AG04449 (cell line): ENCODE measurements at regions not wholly inside any gene's neighbourhood (a gene's known extent, or its start where the extent isn't known, plus 50 kb on each side); places are given as distances from the start of the nearest gene placed in this dataset.

Experiments used
- CTCF ChIA-PET: fragments of 350-600 bp; formaldehyde crosslinking; extraction: SDS; loops from one replicate; lab custom pipeline; 2021; ENCODE audit warnings: antibody characterized with exemption; lab: Yijun Ruan, JAX
- POLR2A ChIA-PET: fragments of 400-600, 350-600 bp; formaldehyde crosslinking; extraction: SDS; loops from one replicate; lab custom pipeline; 2020; ENCODE audit warnings: antibody characterized with exemption, inconsistent platforms; lab: Yijun Ruan, JAX
- DNase-seq: peaks from one replicate; pipeline ENCODE4 v3.0.0-alpha.2; 2010; ENCODE audit warnings: low read depth, low spot score
- H3K4me3 ChIP-seq: 2 replicates; pipeline ENCODE4 v1.5.1; 2011; ENCODE audit warnings: low read depth, mild to moderate bottlenecking, control low read depth, low read length
- TF ChIP-seq, protein P1 (sequence below): IDR thresholded peaks from one replicate; pipeline ENCODE4 v1.5.1; 2011; ENCODE audit warnings: mild to moderate bottlenecking, moderate library complexity, low read length, control low read depth, inconsistent platforms; ENCODE audit not compliant: insufficient read depth; ENCODE audit errors: missing control alignments

DNA sequence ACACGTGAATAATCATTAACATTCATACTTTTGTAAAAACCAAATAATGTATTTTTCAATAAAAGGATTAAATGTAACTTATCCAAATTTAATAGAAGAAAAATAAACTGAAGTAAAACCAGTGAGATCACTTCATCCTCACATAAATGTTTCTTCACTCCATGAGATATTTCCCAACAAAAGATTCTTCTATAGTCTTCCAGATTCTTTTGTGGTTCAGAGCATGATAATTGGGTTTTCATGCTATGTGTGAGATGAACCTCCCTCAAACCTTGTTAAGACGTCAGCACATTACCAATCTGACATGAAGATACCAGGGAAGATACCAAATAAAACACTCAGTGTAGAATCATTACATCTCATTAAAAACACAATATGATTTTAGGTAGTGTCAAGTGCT is 62.9 kb upstream of the OXGR1 start:
- ChIA-PET CTCF (no interaction called here), POLR2A (no interaction called here)
- no peak for DNase-seq
- no peak overlapping the region for H3K4me3 ChIP-seq
- TF ChIP-seq, protein P1, sequence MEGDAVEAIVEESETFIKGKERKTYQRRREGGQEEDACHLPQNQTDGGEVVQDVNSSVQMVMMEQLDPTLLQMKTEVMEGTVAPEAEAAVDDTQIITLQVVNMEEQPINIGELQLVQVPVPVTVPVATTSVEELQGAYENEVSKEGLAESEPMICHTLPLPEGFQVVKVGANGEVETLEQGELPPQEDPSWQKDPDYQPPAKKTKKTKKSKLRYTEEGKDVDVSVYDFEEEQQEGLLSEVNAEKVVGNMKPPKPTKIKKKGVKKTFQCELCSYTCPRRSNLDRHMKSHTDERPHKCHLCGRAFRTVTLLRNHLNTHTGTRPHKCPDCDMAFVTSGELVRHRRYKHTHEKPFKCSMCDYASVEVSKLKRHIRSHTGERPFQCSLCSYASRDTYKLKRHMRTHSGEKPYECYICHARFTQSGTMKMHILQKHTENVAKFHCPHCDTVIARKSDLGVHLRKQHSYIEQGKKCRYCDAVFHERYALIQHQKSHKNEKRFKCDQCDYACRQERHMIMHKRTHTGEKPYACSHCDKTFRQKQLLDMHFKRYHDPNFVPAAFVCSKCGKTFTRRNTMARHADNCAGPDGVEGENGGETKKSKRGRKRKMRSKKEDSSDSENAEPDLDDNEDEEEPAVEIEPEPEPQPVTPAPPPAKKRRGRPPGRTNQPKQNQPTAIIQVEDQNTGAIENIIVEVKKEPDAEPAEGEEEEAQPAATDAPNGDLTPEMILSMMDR = no peak

DNA sequence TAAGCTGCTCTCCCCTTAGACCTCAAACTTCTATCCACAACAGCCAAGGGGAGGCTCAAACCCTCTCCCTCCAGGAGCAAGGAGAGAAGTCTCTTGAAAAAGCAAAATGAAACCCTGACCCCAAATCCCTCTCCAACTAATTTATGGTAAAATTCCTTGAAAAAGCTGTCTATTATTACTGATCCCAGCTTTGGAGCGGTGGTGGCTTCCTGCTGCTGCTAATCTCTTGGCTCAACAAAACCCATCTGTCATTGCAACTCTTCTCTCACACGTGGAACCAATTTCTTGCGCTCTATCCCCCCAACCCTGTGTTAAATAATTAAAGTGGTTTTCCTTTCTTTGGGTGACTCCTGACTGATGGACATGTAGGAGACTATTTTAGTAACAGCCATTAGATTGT is 64.1 kb upstream of the OXGR1 start:
- POLR2A ChIA-PET = no interaction called here
- TF ChIP-seq, protein P1 = no peak
- CTCF ChIA-PET = interaction anchor here (0.6 kb wide), 1 partner anchor 305 kb away, joined by 3 read pairs; no protein-coding TSS in a partner anchor
- no peak for DNase-seq
- H3K4me3 ChIP-seq = no peak overlapping the region

DNA sequence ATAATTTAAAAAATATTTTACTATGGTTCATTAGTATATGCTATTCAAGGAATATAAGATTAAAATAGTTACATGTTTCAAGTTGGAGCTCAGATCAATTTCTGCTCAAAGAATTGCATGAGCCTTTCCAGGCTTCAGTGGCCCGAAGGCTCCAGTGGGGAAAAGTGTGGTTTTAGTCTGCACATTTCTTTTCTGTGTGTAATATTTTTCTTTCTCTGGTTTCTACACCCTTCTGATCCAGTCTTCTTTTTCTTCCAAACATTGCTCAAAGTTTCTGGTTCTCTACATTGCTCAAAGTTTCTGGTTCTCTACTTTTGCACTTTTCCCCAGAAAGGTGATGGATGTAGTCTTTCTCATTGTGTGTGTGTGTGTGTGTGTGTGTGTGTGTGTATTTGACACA is 64.7 kb upstream of the OXGR1 start:
- no peak for DNase-seq
- ChIA-PET POLR2A (no interaction called here), CTCF (interaction anchor here (0.6 kb wide), 1 partner anchor 305 kb away, joined by 3 read pairs; no protein-coding TSS in a partner anchor)
- TF ChIP-seq, protein P1 = no peak
- no peak overlapping the region for H3K4me3 ChIP-seq

DNA sequence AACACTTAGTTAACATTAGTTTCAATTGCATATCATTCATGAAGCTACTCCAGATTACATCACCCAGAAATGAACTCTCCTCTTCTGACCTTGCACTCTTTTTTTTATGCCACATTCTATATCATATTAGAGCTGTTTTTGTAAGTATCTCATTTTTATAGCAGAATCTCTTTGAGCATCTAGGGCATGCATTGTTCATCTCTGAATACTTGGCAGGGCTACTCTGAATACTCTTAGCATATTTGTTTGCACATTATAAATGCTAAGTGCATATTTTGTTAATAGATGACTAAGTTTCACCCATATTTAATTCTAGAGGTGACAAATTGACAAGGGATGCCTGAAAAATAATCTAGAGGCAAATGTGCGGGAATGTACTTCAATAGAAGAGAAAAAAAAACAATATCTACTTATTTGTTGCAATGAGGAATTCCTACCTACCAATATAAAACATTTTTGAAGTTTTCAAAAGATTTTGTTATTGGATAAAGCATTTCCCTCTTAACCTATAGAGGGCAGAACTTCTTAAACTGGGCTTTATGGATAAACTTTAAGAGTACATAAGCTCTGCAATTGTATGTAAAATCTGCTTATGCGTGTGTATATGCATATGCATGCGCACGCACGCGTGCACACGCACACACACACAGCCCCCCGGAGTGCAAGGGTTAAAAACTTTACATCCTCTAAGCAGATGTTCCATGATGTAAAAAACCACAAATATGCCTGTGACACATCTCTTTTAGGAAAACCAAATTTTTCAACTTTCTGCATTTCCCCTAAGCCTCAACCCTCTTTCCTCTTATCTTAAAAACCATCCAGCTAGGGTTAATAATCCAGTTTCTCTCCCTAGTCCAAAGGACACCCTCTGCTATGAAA is 73.0 kb upstream of the OXGR1 start:
- no peak for DNase-seq
- H3K4me3 ChIP-seq = no peak overlapping the region
- ChIA-PET CTCF (interaction anchor here (1.3 to 1.9 kb wide), 2 partner anchors 12 to 43 kb away, joined by 4 read pairs; no protein-coding TSS in a partner anchor), POLR2A (no interaction called here)
- TF ChIP-seq, protein P1 = no peak

DNA sequence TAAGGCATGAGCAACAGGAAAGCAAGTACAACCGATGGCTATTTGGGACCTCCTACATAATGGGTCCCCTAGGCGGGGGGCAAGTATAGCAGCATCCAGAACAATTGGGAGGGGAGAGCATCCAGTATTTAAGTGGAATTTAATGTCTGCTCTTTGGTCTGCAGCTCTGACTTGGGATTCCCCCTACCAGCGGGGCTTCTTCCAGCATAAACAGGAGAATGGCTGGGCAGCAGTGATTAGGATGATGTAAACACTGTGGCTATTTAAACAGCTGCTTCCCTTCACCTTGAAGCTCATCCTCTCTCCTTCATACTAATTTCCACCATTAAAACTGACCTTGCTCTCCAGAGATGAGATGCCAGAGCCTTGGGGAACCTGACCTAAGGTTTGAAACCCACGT is 73.9 kb upstream of the OXGR1 start:
- ChIA-PET CTCF (interaction anchor here (1.3 kb wide), 1 partner anchor 13 kb away, joined by 4 read pairs; no protein-coding TSS in a partner anchor), POLR2A (no interaction called here)
- H3K4me3 ChIP-seq = no peak overlapping the region
- no peak for DNase-seq
- TF ChIP-seq, protein P1 = no peak

DNA sequence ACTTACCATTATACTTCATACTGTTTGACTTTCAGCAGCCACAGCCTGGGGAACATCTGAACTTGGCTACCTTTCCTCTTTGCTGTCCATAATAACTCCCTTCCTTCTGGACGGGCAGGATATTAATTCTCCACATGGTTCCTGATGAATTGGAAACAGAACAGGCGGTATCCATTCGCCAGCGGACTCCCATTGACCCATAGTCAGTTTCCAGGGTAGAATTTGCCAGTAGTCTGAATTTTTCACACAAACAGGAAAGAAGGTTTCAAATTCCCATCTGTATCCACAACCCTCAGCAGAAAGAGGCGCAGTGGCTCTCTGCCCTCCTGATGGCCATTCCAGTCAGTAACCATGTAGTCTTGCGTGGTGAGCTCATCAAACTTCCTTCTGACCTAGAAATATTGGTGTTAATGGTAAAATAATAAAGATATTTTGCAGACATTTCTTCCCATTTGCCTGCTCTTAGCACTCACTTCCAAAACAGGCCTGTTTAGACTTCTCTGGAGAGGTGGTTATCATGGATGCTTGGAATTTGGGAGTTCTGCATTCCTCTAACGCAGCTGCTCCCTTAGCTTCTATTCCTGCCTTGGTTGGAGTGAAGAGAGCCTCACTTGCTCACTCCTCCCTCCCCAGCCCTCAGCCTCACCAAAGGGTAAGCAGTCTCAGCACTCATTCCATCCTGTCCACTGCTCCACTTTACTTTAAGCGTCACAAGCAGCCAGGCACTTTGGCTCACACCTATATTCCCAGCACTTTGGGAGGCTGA is 75.0 kb upstream of the OXGR1 start:
- no peak for DNase-seq
- H3K4me3 ChIP-seq = no peak overlapping the region
- ChIA-PET CTCF (no interaction called here), POLR2A (no interaction called here)
- TF ChIP-seq, protein P1 = no peak
